Upper lobe of left lung (tissue), 6 donors: ENCODE measurements at regions not wholly inside any gene's neighbourhood (a gene's known extent, or its start where the extent isn't known, plus 50 kb on each side); places are given as distances from the start of the nearest gene placed in this dataset.

Experiments used
- ATAC-seq, 2 donors: fragments of 200-7000 bp; cut with Tn5 transposase; one replicate each; pipeline ENCODE4 v1.9.1; 2022; ENCODE audit warnings: mild to moderate bottlenecking in 2 of 2, moderate library complexity in 2 of 2; ENCODE audit not compliant: low FRiP score in 2 of 2
- DNase-seq, 2 donors: peaks; one replicate each; pipeline ENCODE4 v3.0.0-alpha.2; 2019 to 2020
- H3K27ac ChIP-seq, 4 donors: fragments of 200-600 bp; sonication (generic); one replicate each; pipeline ENCODE4 v1.5.1; 2016 to 2019
- H3K27me3 ChIP-seq, 4 donors: fragments of 200-600 bp; sonication (generic); one replicate each; pipeline ENCODE4 v1.5.1; 2017 to 2019
- H3K36me3 ChIP-seq, 4 donors: fragments of 200-600 bp; sonication (generic); one replicate each; pipeline ENCODE4 v1.5.1; 2016 to 2019
- H3K4me1 ChIP-seq, 4 donors: fragments of 200-600 bp; sonication (generic); one replicate each; pipeline ENCODE4 v1.5.1; 2018 to 2019
- H3K4me3 ChIP-seq, 4 donors: fragments of 200-600 bp; sonication (generic); one replicate each; pipeline ENCODE4 v1.5.1; 2017 to 2019; ENCODE audit warnings: mild to moderate bottlenecking in 2 of 4, moderate library complexity in 1 of 4
- H3K9me3 ChIP-seq, 4 donors: fragments of 200-600 bp; sonication (generic); one replicate each; pipeline ENCODE4 v1.5.1; 2018 to 2019
- CTCF ChIP-seq, 6 experiments: fragments of 450-650 bp in 4 of 6; fragments of 200-600 bp in 2 of 6; sonication (generic) in 2 of 6; IDR thresholded peaks; one replicate each; pipeline ENCODE4 v1.5.1; 2016 to 2019; ENCODE audit warnings: antibody characterized with exemption in 6 of 6
- EP300 ChIP-seq, 4 donors: sonication (generic); formaldehyde crosslinking; IDR thresholded peaks; one replicate each; pipeline ENCODE4 v1.5.1; 2017; ENCODE audit warnings: antibody characterized with exemption in 4 of 4, control low read depth in 2 of 4
- POLR2A ChIP-seq, 4 donors: fragments of 450-650 bp; IDR thresholded peaks; one replicate each; pipeline ENCODE4 v1.5.1; 2016 to 2017; ENCODE audit warnings: antibody characterized with exemption in 4 of 4, mild to moderate bottlenecking in 2 of 4
- POLR2AphosphoS5 ChIP-seq, 2 donors: sonication (generic); formaldehyde crosslinking; IDR thresholded peaks; one replicate each; pipeline ENCODE4 v1.5.1; 2017; ENCODE audit warnings: antibody characterized with exemption in 2 of 2
- WGBS, 2 donors: methylation state at CpG; one replicate each; pipeline ENCODE4 v1.1.5; 2017 to 2018; 5-methylcytosine and 5-hydroxymethylcytosine counted together
- donor health status: DM: no; HTN: no; CAD: no; lungs with moderate emphysema.
- donor health status: DM: no; HTN: yes; CAD: no; lungs with severe emphysema.

DNA sequence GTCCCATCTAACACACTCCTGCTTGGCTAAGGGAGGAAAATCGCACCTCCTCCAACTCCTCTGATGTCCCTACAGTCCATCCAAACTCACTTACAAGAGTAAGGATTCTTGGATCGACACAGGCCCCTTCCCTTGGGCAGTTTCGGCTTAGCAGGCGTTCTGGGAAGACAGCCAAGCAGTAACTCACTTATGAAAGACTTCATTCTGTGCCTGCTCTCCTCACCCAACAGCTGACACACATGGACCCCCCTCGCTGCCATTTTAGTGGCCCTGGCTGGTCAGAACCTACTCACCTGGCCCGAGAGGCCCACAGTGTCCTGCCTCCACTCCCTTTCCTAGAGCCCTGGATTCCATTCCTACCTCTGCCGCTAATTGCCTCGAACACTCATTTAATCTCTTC lies 52.3 kb upstream of the BCL2L14 start:
- no peak for ATAC-seq
- no peak overlapping the region for H3K27ac ChIP-seq
- no peaks in the 10 kb centered on the region for H3K27me3 ChIP-seq
- H3K4me3 ChIP-seq = no peak overlapping the region
- H3K9me3 ChIP-seq = no peaks in the 10 kb centered on the region
- no peak for DNase-seq
- WGBS, 2 donors = 73 to 74% methylated on average over 8 of the region's 8 CpGs
- H3K4me1 ChIP-seq = peaks cover 0 to 4% (median 0%) of the 10 kb centered on the region in 4 donors
- no peak for TF ChIP-seq POLR2A (IDR thresholded peaks at IDR 0.05)
- TF ChIP-seq CTCF (IDR thresholded peaks at IDR 0.05) = no peak
- TF ChIP-seq POLR2AphosphoS5 (IDR thresholded peaks at IDR 0.05) = no peak
- TF ChIP-seq EP300 (IDR thresholded peaks at IDR 0.05) = no peak
- no peaks in the 10 kb centered on the region for H3K36me3 ChIP-seq

DNA sequence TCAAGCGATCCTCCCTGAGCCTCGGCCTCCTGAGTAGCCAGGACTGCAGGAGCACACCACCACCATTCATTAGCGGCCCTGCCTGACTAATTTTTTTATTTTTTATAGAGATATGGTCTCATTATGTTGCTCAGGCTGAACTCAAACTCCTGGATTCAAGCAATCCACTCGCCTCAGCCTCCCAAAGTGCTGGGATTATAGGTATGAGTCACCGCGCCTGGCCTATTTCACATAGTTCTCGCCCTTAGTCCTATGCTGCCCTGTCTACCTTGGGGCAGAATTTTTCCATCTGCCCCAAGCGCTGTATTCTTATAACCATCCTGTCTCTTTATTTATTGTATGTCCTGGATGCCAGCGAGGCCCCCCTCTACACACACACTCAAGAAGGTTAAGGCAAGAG lies 50.9 kb upstream of the BCL2L14 start:
- peaks cover 0 to 4% (median 0%) of the 10 kb centered on the region in 4 donors for H3K4me1 ChIP-seq
- WGBS, 2 donors = 95 to 99% methylated on average over 9 of the region's 9 CpGs
- TF ChIP-seq EP300 (IDR thresholded peaks at IDR 0.05) (no peak), CTCF (IDR thresholded peaks at IDR 0.05) (no peak), POLR2AphosphoS5 (IDR thresholded peaks at IDR 0.05) (no peak), POLR2A (IDR thresholded peaks at IDR 0.05) (no peak)
- no peaks in the 10 kb centered on the region for H3K9me3 ChIP-seq
- no peaks in the 10 kb centered on the region for H3K27me3 ChIP-seq
- H3K36me3 ChIP-seq = no peaks in the 10 kb centered on the region
- no peak overlapping the region for H3K27ac ChIP-seq
- H3K4me3 ChIP-seq = no peak overlapping the region
- DNase-seq (no peak), ATAC-seq (no peak)

DNA sequence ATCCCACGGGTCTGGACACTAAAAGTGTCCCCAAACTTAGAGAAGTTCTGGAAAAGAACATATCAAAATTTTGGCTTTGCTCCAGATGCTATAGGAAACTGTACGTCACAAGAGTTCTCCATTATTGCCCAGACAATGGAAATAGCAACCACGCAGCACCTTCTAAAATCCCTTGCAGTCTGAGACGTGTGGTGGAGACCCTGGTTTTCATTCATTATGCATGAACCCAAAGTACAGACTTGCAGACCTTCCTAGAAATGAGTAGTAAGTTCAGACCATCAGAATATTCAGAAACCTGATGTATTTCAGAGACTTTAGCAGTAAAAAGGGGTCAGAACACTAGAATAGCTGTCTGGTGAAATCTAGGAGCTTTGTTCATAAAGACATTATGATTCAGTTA lies 50.0 kb upstream of the BCL2L14 start:
- no peak overlapping the region for H3K27ac ChIP-seq
- DNase-seq (no peak), ATAC-seq (no peak)
- no peak for TF ChIP-seq EP300 (IDR thresholded peaks at IDR 0.05)
- no peak for TF ChIP-seq POLR2AphosphoS5 (IDR thresholded peaks at IDR 0.05)
- no peak for TF ChIP-seq CTCF (IDR thresholded peaks at IDR 0.05)
- no peak for TF ChIP-seq POLR2A (IDR thresholded peaks at IDR 0.05)
- H3K9me3 ChIP-seq = no peaks in the 10 kb centered on the region
- 76 to 85% methylated on average over 4 of the region's 4 CpGs for WGBS, 2 donors
- H3K36me3 ChIP-seq = no peaks in the 10 kb centered on the region
- H3K27me3 ChIP-seq = no peaks in the 10 kb centered on the region
- no peak overlapping the region for H3K4me3 ChIP-seq
- H3K4me1 ChIP-seq = peaks cover 0 to 4% (median 0%) of the 10 kb centered on the region in 4 donors
